ENCODE measurements at regions not wholly inside any gene's neighbourhood (a gene's known extent, or its start where the extent isn't known, plus 50 kb on each side); places are given as distances from the start of the nearest gene placed in this dataset.

- H3K27ac ChIP-seq = no peak overlapping the region
- H3K36me3 ChIP-seq = no peaks in the 10 kb centered on the region
- H3K4me1 ChIP-seq = no peaks in the 10 kb centered on the region
- H3K4me3 ChIP-seq = no peak overlapping the region
- H3K9me3 ChIP-seq = no peaks in the 10 kb centered on the region
- TF ChIP-seq POLR2A (IDR thresholded peaks at IDR 0.05) = no peak
- TF ChIP-seq POLR2AphosphoS5 (IDR thresholded peaks at IDR 0.05) = no peak
- no peak for TF ChIP-seq EP300 (IDR thresholded peaks at IDR 0.05)
- no peak for TF ChIP-seq CTCF (IDR thresholded peaks at IDR 0.05)
- DNase-seq (ENCODE audit: low spot score in 2 of 2) = no peak
- WGBS = 86% methylated on average over 3 of the region's 3 CpGs
- no peaks in the 10 kb centered on the region for H3K27me3 ChIP-seq
These were observed 144.9 kb downstream of the EDEM1 start for GRCh38 chr3:5332270-5332956.

- DNase-seq (ENCODE audit: low spot score in 2 of 2) = no peak
- H3K4me3 ChIP-seq = no peak overlapping the region
- WGBS = 87% methylated on average over 8 of the region's 8 CpGs
- TF ChIP-seq POLR2A (IDR thresholded peaks at IDR 0.05) = no peak
- TF ChIP-seq EP300 (IDR thresholded peaks at IDR 0.05) = no peak
- no peak for TF ChIP-seq CTCF (IDR thresholded peaks at IDR 0.05)
- TF ChIP-seq POLR2AphosphoS5 (IDR thresholded peaks at IDR 0.05) = no peak
- H3K27me3 ChIP-seq = no peaks in the 10 kb centered on the region
- no peaks in the 10 kb centered on the region for H3K9me3 ChIP-seq
- no peaks in the 10 kb centered on the region for H3K36me3 ChIP-seq
- no peak overlapping the region for H3K27ac ChIP-seq
- H3K4me1 ChIP-seq = no peaks in the 10 kb centered on the region
These were observed 152.5 kb downstream of the EDEM1 start for GRCh38 chr3:5339967-5340535.

- no peaks in the 10 kb centered on the region for H3K4me1 ChIP-seq
- no peak overlapping the region for H3K27ac ChIP-seq
- H3K9me3 ChIP-seq = no peaks in the 10 kb centered on the region
- H3K36me3 ChIP-seq = no peaks in the 10 kb centered on the region
- TF ChIP-seq EP300 (IDR thresholded peaks at IDR 0.05) (no peak), CTCF (IDR thresholded peaks at IDR 0.05) (no peak), POLR2AphosphoS5 (IDR thresholded peaks at IDR 0.05) (no peak), POLR2A (IDR thresholded peaks at IDR 0.05) (no peak)
- H3K4me3 ChIP-seq = no peak overlapping the region
- WGBS = 72% methylated on average over 7 of the region's 7 CpGs
- no peak for DNase-seq (ENCODE audit: low spot score in 2 of 2)
- H3K27me3 ChIP-seq = no peaks in the 10 kb centered on the region
These were observed 154.1 kb downstream of the EDEM1 start for GRCh38 chr3:5341610-5342009.

GRCh38 chr3:5343459-5343858 is 156.0 kb downstream of the EDEM1 start:
- Histone ChIP-seq H3K36me3 (no peaks in the 10 kb centered on the region), H3K9me3 (no peaks in the 10 kb centered on the region), H3K27me3 (no peaks in the 10 kb centered on the region), H3K4me1 (no peaks in the 10 kb centered on the region), H3K4me3 (no peak overlapping the region), H3K27ac (no peak overlapping the region)
- 43% methylated on average over 2 of the region's 2 CpGs for whole genome bisulfite sequencing
- no peak for DNase-seq (ENCODE audit: low spot score in 2 of 2)
- TF ChIP-seq EP300 (IDR thresholded peaks at IDR 0.05) (no peak), CTCF (IDR thresholded peaks at IDR 0.05) (no peak), POLR2A (IDR thresholded peaks at IDR 0.05) (no peak), POLR2AphosphoS5 (IDR thresholded peaks at IDR 0.05) (no peak)

GRCh38 chr3:5344707-5345106 is 157.2 kb downstream of the EDEM1 start:
- DNase-seq (ENCODE audit: low spot score in 2 of 2) = no peak
- Histone ChIP-seq H3K27ac (no peak overlapping the region), H3K9me3 (no peaks in the 10 kb centered on the region), H3K36me3 (no peaks in the 10 kb centered on the region), H3K4me1 (no peaks in the 10 kb centered on the region), H3K27me3 (no peaks in the 10 kb centered on the region), H3K4me3 (no peak overlapping the region)
- TF ChIP-seq CTCF (IDR thresholded peaks at IDR 0.05) (no peak), POLR2A (IDR thresholded peaks at IDR 0.05) (no peak), POLR2AphosphoS5 (IDR thresholded peaks at IDR 0.05) (no peak), EP300 (IDR thresholded peaks at IDR 0.05) (no peak)
- WGBS = 75% methylated on average over 1 of the region's 1 CpG
